ENCODE measurements at regions not wholly inside any gene's neighbourhood (a gene's known extent, or its start where the extent isn't known, plus 50 kb on each side); places are given as distances from the start of the nearest gene placed in this dataset.

GRCh38 chr10:80986596-80986995, 448.9 kb downstream of the SH2D4B start:
- 60% methylated on average over 1 of the region's 3 CpGs for WGBS (ENCODE audit: insufficient coverage)

GRCh38 chr10:80988755-80989154, 451.1 kb downstream of the SH2D4B start:
- no peaks in the 10 kb centered on the region for H3K36me3 Mint-ChIP-seq
- Histone ChIP-seq H3K9me3 (replicated peaks in 1 of 2; ENCODE audit: control insufficient read depth in 1 of 2, insufficient read depth in 1 of 2, low read length in 2 of 2) (no peaks in the 10 kb centered on the region), H3K36me3 (replicated peaks in 1 of 2; ENCODE audit: control insufficient read depth in 1 of 2, insufficient read depth in 2 of 2, low read length in 2 of 2) (no peaks in the 10 kb centered on the region), H4K20me1 (ENCODE audit: insufficient read depth, low read length) (no peaks in the 10 kb centered on the region), H3K9ac (ENCODE audit: insufficient read depth, low read length, poor library complexity, severe bottlenecking) (no peak overlapping the region), H3K4me3 (replicated peaks in 1 of 3; ENCODE audit: low read depth in 2 of 3, low read length in 3 of 3) (no peak overlapping the region), H3K4me2 (replicated peaks; ENCODE audit: extremely low read depth, low read length, poor library complexity, severe bottlenecking) (no peak overlapping the region), H3K27me3 (ENCODE audit: control insufficient read depth in 2 of 2, insufficient read depth in 2 of 2, low read length in 2 of 2) (no peaks in the 10 kb centered on the region), H3K79me2 (ENCODE audit: insufficient read depth, low read length) (no peaks in the 10 kb centered on the region), H3K4me1 (ENCODE audit: control insufficient read depth in 1 of 2, insufficient read depth in 2 of 2, low read length in 2 of 2) (no peaks in the 10 kb centered on the region), H2AFZ (ENCODE audit: insufficient read depth, low read depth, low read length, poor library complexity, severe bottlenecking) (no peak overlapping the region), H3K27ac (ENCODE audit: low read depth in 1 of 2, low read length in 2 of 2) (no peak overlapping the region)
- WGBS (ENCODE audit: insufficient coverage), result no CpG with 5 or more reads among the region's 3 CpGs
- peaks cover 0 to 3% (median 2%) of the 10 kb centered on the region in 7 donors for H3K9me3 Mint-ChIP-seq
- H3K4me3 Mint-ChIP-seq, result no peak overlapping the region
- peaks cover 0 to 4% (median 2%) of the 10 kb centered on the region in 3 donors for H3K27me3 Mint-ChIP-seq (ENCODE audit: low read depth in 3 of 3)
- peaks cover 3% of the 10 kb centered on the region for H3K4me1 Mint-ChIP-seq
- intact Hi-C loops (cut with micrococcal nuclease), result no loop called here
- no peak overlapping the region for H3K27ac Mint-ChIP-seq
- no peak for TF ChIP-seq CTCF (IDR thresholded peaks at IDR 0.05)
- no peak for DNase-seq

More at GRCh38 chr10:80986596-80986995, 448.9 kb downstream of the SH2D4B start:
- H3K4me1 Mint-ChIP-seq, result peaks cover 3% of the 10 kb centered on the region
- H3K27me3 Mint-ChIP-seq (ENCODE audit: low read depth in 3 of 3), result peaks cover 0 to 4% (median 0%) of the 10 kb centered on the region in 3 donors
- no peaks in the 10 kb centered on the region for H3K4me1 ChIP-seq (ENCODE audit: control insufficient read depth in 1 of 2, insufficient read depth in 2 of 2, low read length in 2 of 2)
- H4K20me1 ChIP-seq (ENCODE audit: insufficient read depth, low read length), result no peaks in the 10 kb centered on the region
- H3K36me3 ChIP-seq (replicated peaks in 1 of 2; ENCODE audit: control insufficient read depth in 1 of 2, insufficient read depth in 2 of 2, low read length in 2 of 2), result no peaks in the 10 kb centered on the region
- no peaks in the 10 kb centered on the region for H3K9me3 ChIP-seq (replicated peaks in 1 of 2; ENCODE audit: control insufficient read depth in 1 of 2, insufficient read depth in 1 of 2, low read length in 2 of 2)
- no peak overlapping the region for H3K4me2 ChIP-seq (replicated peaks; ENCODE audit: extremely low read depth, low read length, poor library complexity, severe bottlenecking)
- intact Hi-C loops (cut with micrococcal nuclease), result no loop called here
- no peak overlapping the region for H3K27ac Mint-ChIP-seq
- no peak overlapping the region for H2AFZ ChIP-seq (ENCODE audit: insufficient read depth, low read depth, low read length, poor library complexity, severe bottlenecking)
- no peak overlapping the region for H3K9ac ChIP-seq (ENCODE audit: insufficient read depth, low read length, poor library complexity, severe bottlenecking)
- peaks cover 0 to 5% (median 2%) of the 10 kb centered on the region in 7 donors for H3K9me3 Mint-ChIP-seq
- H3K27me3 ChIP-seq (ENCODE audit: control insufficient read depth in 2 of 2, insufficient read depth in 2 of 2, low read length in 2 of 2), result no peaks in the 10 kb centered on the region
- H3K4me3 Mint-ChIP-seq, result no peak overlapping the region
- H3K36me3 Mint-ChIP-seq, result no peaks in the 10 kb centered on the region
- DNase-seq, result no peak
- no peaks in the 10 kb centered on the region for H3K79me2 ChIP-seq (ENCODE audit: insufficient read depth, low read length)
- no peak overlapping the region for H3K27ac ChIP-seq (ENCODE audit: low read depth in 1 of 2, low read length in 2 of 2)
- TF ChIP-seq CTCF (IDR thresholded peaks at IDR 0.05), result no peak
- no peak overlapping the region for H3K4me3 ChIP-seq (replicated peaks in 1 of 3; ENCODE audit: low read depth in 2 of 3, low read length in 3 of 3)
